Prostate gland (tissue), 2 donors: ENCODE measurements at regions not wholly inside any gene's neighbourhood (a gene's known extent, or its start where the extent isn't known, plus 50 kb on each side); places are given as distances from the start of the nearest gene placed in this dataset.

Experiments used
- POLR2A ChIP-seq: fragments of 450-650 bp; IDR thresholded peaks from one replicate; pipeline ENCODE4 v1.6.1; 2016; ENCODE audit warnings: antibody characterized with exemption, mild to moderate bottlenecking
- TF ChIP-seq, protein P1 (sequence below), 4 experiments: fragments of 200-600 bp in 2 of 4; fragments of 450-650 bp in 2 of 4; sonication (generic) in 2 of 4; IDR thresholded peaks; 1 replicate in 3 of 4; 2 replicates in 1 of 4; pipeline ENCODE4 v1.5.1; 2016 to 2019; ENCODE audit warnings: antibody characterized with exemption in 4 of 4, mild to moderate bottlenecking in 2 of 4, moderate library complexity in 2 of 4

DNA sequence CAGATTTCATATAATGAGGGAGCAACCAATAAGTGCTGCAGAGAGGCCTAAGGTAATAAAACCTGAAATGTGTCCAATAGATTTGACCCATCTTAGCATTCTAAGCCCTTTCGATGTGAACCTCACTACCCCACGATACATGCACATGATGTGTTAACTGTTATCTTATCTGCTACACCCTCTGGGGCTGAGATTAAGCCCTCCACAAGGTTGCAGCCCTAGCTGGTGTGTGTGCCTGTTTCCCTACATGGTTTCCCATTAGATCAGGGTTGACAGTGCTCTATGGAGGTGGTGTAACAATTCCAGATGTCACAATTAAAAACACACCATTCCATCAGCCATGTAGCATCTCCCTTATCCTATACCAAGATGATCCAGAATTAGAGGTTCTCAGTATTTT lies 68.9 kb upstream of the THSD7B start:
- TF ChIP-seq, protein P1, sequence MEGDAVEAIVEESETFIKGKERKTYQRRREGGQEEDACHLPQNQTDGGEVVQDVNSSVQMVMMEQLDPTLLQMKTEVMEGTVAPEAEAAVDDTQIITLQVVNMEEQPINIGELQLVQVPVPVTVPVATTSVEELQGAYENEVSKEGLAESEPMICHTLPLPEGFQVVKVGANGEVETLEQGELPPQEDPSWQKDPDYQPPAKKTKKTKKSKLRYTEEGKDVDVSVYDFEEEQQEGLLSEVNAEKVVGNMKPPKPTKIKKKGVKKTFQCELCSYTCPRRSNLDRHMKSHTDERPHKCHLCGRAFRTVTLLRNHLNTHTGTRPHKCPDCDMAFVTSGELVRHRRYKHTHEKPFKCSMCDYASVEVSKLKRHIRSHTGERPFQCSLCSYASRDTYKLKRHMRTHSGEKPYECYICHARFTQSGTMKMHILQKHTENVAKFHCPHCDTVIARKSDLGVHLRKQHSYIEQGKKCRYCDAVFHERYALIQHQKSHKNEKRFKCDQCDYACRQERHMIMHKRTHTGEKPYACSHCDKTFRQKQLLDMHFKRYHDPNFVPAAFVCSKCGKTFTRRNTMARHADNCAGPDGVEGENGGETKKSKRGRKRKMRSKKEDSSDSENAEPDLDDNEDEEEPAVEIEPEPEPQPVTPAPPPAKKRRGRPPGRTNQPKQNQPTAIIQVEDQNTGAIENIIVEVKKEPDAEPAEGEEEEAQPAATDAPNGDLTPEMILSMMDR (IDR thresholded peaks at IDR 0.05): no peak
- TF ChIP-seq POLR2A: no peak
